H9 (cell line): ENCODE measurements at regions not wholly inside any gene's neighbourhood (a gene's known extent, or its start where the extent isn't known, plus 50 kb on each side); places are given as distances from the start of the nearest gene placed in this dataset.

Source experiments
- DNase-seq: peaks from one replicate; pipeline ENCODE4 v3.0.0-alpha.2; 2017
- H2AFZ ChIP-seq: one replicate; pipeline ENCODE4 v1.6.1; 2013; ENCODE audit warnings: mild to moderate bottlenecking, low read length, control low read depth, moderate library complexity
- H2AK5ac ChIP-seq: 2 replicates; pipeline ENCODE4 v1.6.1; 2013; ENCODE audit warnings: low read length, control low read depth, mixed read lengths; ENCODE audit not compliant: insufficient read length
- H2BK120ac ChIP-seq: one replicate; pipeline ENCODE4 v1.6.1; 2013; ENCODE audit warnings: low read depth, mild to moderate bottlenecking, low read length, control low read depth, inconsistent platforms; ENCODE audit not compliant: poor library complexity, severe bottlenecking
- H2BK12ac ChIP-seq: 2 replicates; pipeline ENCODE4 v1.6.1; 2013; ENCODE audit warnings: low read length, control low read depth, mixed read lengths, low read depth; ENCODE audit not compliant: insufficient read length
- H2BK15ac ChIP-seq: 2 replicates; pipeline ENCODE4 v1.6.1; 2013; ENCODE audit warnings: low read depth, low read length, control low read depth
- H2BK20ac ChIP-seq: one replicate; pipeline ENCODE4 v1.6.1; 2013; ENCODE audit warnings: low read depth, mild to moderate bottlenecking, low read length, control low read depth, inconsistent platforms; ENCODE audit not compliant: poor library complexity, severe bottlenecking
- H2BK5ac ChIP-seq: 2 replicates; pipeline ENCODE4 v1.6.1; 2013; ENCODE audit warnings: low read length, control low read depth, mixed read lengths; ENCODE audit not compliant: insufficient read length
- H3K14ac ChIP-seq: 2 replicates; pipeline ENCODE4 v1.6.1; 2013; ENCODE audit warnings: low read length, control low read depth; ENCODE audit not compliant: insufficient read depth
- H3K18ac ChIP-seq: 2 replicates; pipeline ENCODE4 v1.6.1; 2013; ENCODE audit warnings: low read depth, mild to moderate bottlenecking, mixed read lengths, low read length, control low read depth; ENCODE audit not compliant: insufficient read length
- H3K23ac ChIP-seq: 2 replicates; pipeline ENCODE4 v1.6.1; 2013; ENCODE audit warnings: low read length, control low read depth, mixed read lengths, low read depth; ENCODE audit not compliant: insufficient read length
- H3K23me2 ChIP-seq: 2 replicates; pipeline ENCODE4 v1.6.1; 2013; ENCODE audit warnings: low read depth, mild to moderate bottlenecking, mixed read lengths, low read length, control low read depth; ENCODE audit not compliant: insufficient read length, poor library complexity, severe bottlenecking
- H3K27ac ChIP-seq: 2 replicates; pipeline ENCODE4 v1.5.1; 2013; ENCODE audit warnings: low read length, control low read depth, mixed read lengths, low read depth; ENCODE audit not compliant: insufficient read length
- H3K27me3 ChIP-seq: 2 replicates; pipeline ENCODE4 v1.6.1; 2013; ENCODE audit warnings: low read length, control low read depth, inconsistent platforms; ENCODE audit not compliant: insufficient read depth
- H3K4ac ChIP-seq: 2 replicates; pipeline ENCODE4 v1.6.1; 2013; ENCODE audit warnings: low read depth, mild to moderate bottlenecking, control low read depth, inconsistent platforms, low read length, moderate library complexity
- H3K4me1 ChIP-seq: 2 replicates; pipeline ENCODE4 v1.6.1; 2013; ENCODE audit warnings: low read length, control low read depth, inconsistent platforms; ENCODE audit not compliant: insufficient read depth
- H3K4me2 ChIP-seq: 2 replicates; pipeline ENCODE4 v1.6.1; 2013; ENCODE audit warnings: low read length, control low read depth, mixed read lengths; ENCODE audit not compliant: insufficient read length, insufficient read depth
- H3K56ac ChIP-seq: 2 replicates; pipeline ENCODE4 v1.6.1; 2013; ENCODE audit warnings: low read depth, mild to moderate bottlenecking, mixed read lengths, low read length, control low read depth; ENCODE audit not compliant: insufficient read length
- H3K79me1 ChIP-seq: 2 replicates; pipeline ENCODE4 v1.6.1; 2013; ENCODE audit warnings: low read depth, mild to moderate bottlenecking, moderate library complexity, low read length, control low read depth, inconsistent platforms; ENCODE audit not compliant: insufficient read depth, poor library complexity, severe bottlenecking
- H3K79me2 ChIP-seq: 2 replicates; pipeline ENCODE4 v1.6.1; 2013; ENCODE audit warnings: low read length, control low read depth, inconsistent platforms; ENCODE audit not compliant: insufficient read depth
- H3K9ac ChIP-seq: 2 replicates; pipeline ENCODE4 v1.6.1; 2013; ENCODE audit warnings: low read length, control low read depth, mixed read lengths; ENCODE audit not compliant: insufficient read length; ENCODE audit errors: extremely low read depth
- H3K9me3 ChIP-seq: one replicate; pipeline ENCODE4 v1.6.1; 2013; ENCODE audit warnings: low read depth, low read length, inconsistent platforms; ENCODE audit not compliant: control insufficient read depth
- H3T11ph ChIP-seq: one replicate; pipeline ENCODE4 v1.6.1; 2013; ENCODE audit warnings: mild to moderate bottlenecking, low read length, control low read depth, inconsistent platforms
- H4K20me1 ChIP-seq: one replicate; pipeline ENCODE4 v1.6.1; 2013; ENCODE audit not compliant: control insufficient read depth, insufficient read length, insufficient read depth
- H4K5ac ChIP-seq: 2 replicates; pipeline ENCODE4 v1.6.1; 2013; ENCODE audit warnings: low read depth, mild to moderate bottlenecking, mixed read lengths, low read length, control low read depth; ENCODE audit not compliant: insufficient read length
- H4K8ac ChIP-seq: replicated peaks from 2 replicates; pipeline ENCODE4 v1.6.1; 2013; ENCODE audit warnings: low read length, control low read depth, mixed read lengths, low read depth; ENCODE audit not compliant: insufficient read length
- H4K91ac ChIP-seq: 2 replicates; pipeline ENCODE4 v1.6.1; 2013; ENCODE audit warnings: low read depth, mild to moderate bottlenecking, moderate library complexity, mixed read lengths, low read length, control low read depth; ENCODE audit not compliant: insufficient read length
- H3K27ac Mint-ChIP-seq, 3 experiments: 2 replicates in 2 of 3; 3 replicates in 1 of 3; pipeline ENCODE4 v1.8.0; 2020 to 2021; ENCODE audit warnings: mixed read lengths in 3 of 3, mild to moderate bottlenecking in 1 of 3, moderate library complexity in 1 of 3
- H3K27me3 Mint-ChIP-seq: 2 replicates; pipeline ENCODE4 v1.8.0; 2021; ENCODE audit warnings: low read depth, mild to moderate bottlenecking, moderate library complexity, mixed read lengths
- H3K36me3 Mint-ChIP-seq, 3 experiments: 2 replicates in 2 of 3; 3 replicates in 1 of 3; pipeline ENCODE4 v1.8.0; 2020 to 2021; ENCODE audit warnings: low read depth in 3 of 3, mixed read lengths in 3 of 3; ENCODE audit not compliant: insufficient read depth in 1 of 3
- H3K4me1 Mint-ChIP-seq, 2 experiments: 2 replicates each; pipeline ENCODE4 v1.8.0; 2020; ENCODE audit warnings: mixed read lengths in 2 of 2
- H3K4me3 Mint-ChIP-seq, 2 experiments: 2 replicates in 1 of 2; 3 replicates in 1 of 2; pipeline ENCODE4 v1.8.0; 2020 to 2021; ENCODE audit warnings: mild to moderate bottlenecking in 2 of 2, mixed read lengths in 2 of 2, moderate library complexity in 1 of 2
- H3K9me3 Mint-ChIP-seq, 2 experiments: 2 replicates in 1 of 2; 3 replicates in 1 of 2; pipeline ENCODE4 v1.8.0; 2020; ENCODE audit warnings: mild to moderate bottlenecking in 2 of 2, mixed read lengths in 2 of 2, moderate library complexity in 1 of 2
- TF ChIP-seq, protein P1 (sequence below): fragments of 200-600 bp; sonication (generic); conservative IDR thresholded peaks from 3 replicates; pipeline ENCODE4 v1.8.0; 2021; ENCODE audit warnings: antibody characterized with exemption, mild to moderate bottlenecking

DNA sequence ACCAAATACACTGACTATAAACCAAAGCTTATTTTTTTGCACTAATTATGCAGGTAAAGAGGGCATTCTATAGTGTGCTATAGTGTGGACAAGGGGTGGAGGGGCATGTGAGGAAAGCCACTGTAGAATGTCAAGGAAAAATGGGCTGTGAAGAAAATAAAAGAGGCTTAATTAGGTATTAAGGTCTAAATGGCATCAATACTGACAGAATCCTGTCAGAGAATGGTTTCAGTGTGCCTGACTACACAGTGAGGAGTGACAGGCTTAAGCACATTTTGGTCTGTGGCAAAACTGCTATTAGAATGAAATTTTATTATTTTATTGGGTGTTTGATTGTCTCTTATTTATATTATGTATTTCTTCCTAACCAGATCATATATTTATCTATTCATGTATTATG lies 787.6 kb upstream of the CELF4 start:
- no peaks in the 10 kb centered on the region for H3K79me2 ChIP-seq
- H2BK5ac ChIP-seq, result no peak overlapping the region
- no peak overlapping the region for H4K91ac ChIP-seq
- no peak overlapping the region for H2BK120ac ChIP-seq
- Mint-ChIP-seq H3K4me3 (no peak overlapping the region), H3K9me3 (no peaks in the 10 kb centered on the region), H3K4me1 (no peaks in the 10 kb centered on the region), H3K36me3 (no peaks in the 10 kb centered on the region), H3K27me3 (no peaks in the 10 kb centered on the region), H3K27ac (no peak overlapping the region)
- H3K23ac ChIP-seq, result no peak overlapping the region
- no peaks in the 10 kb centered on the region for H4K20me1 ChIP-seq
- H3K27ac ChIP-seq, result no peak overlapping the region
- no peak overlapping the region for H3K4me2 ChIP-seq
- H3K56ac ChIP-seq, result no peak overlapping the region
- H3K18ac ChIP-seq, result no peak overlapping the region
- no peak overlapping the region for H3K9ac ChIP-seq
- H3K4ac ChIP-seq, result no peak overlapping the region
- H3K9me3 ChIP-seq, result no peaks in the 10 kb centered on the region
- no peaks in the 10 kb centered on the region for H3K27me3 ChIP-seq
- H2BK20ac ChIP-seq, result no peak overlapping the region
- no peak overlapping the region for H3K14ac ChIP-seq
- DNase-seq, result no peak
- H2BK12ac ChIP-seq, result no peak overlapping the region
- H2BK15ac ChIP-seq, result no peak overlapping the region
- no peak overlapping the region for H2AK5ac ChIP-seq
- H3K23me2 ChIP-seq, result no peaks in the 10 kb centered on the region
- H4K5ac ChIP-seq, result no peak overlapping the region
- H3T11ph ChIP-seq, result no peak overlapping the region
- TF ChIP-seq, protein P1, sequence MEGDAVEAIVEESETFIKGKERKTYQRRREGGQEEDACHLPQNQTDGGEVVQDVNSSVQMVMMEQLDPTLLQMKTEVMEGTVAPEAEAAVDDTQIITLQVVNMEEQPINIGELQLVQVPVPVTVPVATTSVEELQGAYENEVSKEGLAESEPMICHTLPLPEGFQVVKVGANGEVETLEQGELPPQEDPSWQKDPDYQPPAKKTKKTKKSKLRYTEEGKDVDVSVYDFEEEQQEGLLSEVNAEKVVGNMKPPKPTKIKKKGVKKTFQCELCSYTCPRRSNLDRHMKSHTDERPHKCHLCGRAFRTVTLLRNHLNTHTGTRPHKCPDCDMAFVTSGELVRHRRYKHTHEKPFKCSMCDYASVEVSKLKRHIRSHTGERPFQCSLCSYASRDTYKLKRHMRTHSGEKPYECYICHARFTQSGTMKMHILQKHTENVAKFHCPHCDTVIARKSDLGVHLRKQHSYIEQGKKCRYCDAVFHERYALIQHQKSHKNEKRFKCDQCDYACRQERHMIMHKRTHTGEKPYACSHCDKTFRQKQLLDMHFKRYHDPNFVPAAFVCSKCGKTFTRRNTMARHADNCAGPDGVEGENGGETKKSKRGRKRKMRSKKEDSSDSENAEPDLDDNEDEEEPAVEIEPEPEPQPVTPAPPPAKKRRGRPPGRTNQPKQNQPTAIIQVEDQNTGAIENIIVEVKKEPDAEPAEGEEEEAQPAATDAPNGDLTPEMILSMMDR, result no peak
- no peak overlapping the region for H4K8ac ChIP-seq
- no peak overlapping the region for H2AFZ ChIP-seq
- H3K4me1 ChIP-seq, result no peaks in the 10 kb centered on the region
- no peaks in the 10 kb centered on the region for H3K79me1 ChIP-seq
